ENCODE measurements at regions not wholly inside any gene's neighbourhood (a gene's known extent, or its start where the extent isn't known, plus 50 kb on each side); places are given as distances from the start of the nearest gene placed in this dataset.

DNA sequence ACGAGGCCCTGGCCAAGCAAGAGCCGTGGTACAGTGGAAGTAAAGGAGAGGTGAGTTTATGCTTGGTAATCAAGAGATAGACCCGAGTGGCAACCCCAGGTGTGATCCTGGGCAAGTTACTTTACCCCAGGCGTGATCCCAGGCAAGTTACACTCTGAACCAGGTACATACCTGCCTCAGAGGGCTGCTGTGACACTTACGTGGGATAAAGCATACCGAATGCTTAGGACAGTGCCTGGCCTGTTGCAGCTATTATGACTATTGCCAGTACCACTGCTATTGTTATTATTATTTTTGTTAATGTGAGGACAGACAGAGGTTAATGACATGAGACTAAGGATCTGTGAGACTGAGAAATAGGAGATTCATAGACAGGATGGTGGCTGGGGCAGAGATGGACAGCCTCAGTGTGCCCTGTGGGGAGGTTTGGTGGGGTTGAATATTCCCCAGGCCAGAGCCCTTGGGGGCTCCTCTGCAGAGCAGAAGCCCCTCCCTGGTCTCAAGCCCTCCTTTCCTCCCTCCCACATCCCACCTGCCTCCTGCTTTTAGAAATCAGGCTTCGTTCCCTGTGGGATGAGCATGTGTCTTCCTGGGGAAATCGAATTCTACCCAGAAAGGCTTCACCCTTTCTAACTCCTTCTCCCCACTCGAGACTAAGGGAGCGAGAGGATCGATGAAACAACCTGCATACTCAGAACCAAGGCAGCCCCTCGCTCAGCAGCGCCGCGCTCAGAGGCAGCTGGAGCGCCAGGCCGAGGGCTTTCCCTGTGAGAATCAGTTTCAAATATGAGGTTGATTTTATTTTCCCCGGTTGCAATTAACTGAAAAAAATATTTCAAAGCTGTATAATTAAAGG lies 62.0 kb upstream of the SIX3 start:
- Histone ChIP-seq H3K27ac (ENCODE audit: extremely low read length, insufficient read depth, low read length) (no peak overlapping the region), H3K4me2 (ENCODE audit: low read depth, low read length) (no peak overlapping the region), H3K4me1 (ENCODE audit: insufficient read depth, low read length) (no peaks in the 10 kb centered on the region), H3K9ac (ENCODE audit: insufficient read depth, low read depth, low read length) (no peak overlapping the region), H2AFZ (ENCODE audit: low read length) (no peak overlapping the region), H3K36me3 (replicated peaks in 1 of 2; ENCODE audit: control insufficient read depth in 1 of 2, insufficient read depth in 2 of 2, low read length in 2 of 2) (no peaks in the 10 kb centered on the region), H3K9me3 (ENCODE audit: low read length) (peaks cover 19% of the 10 kb centered on the region), H3K79me2 (ENCODE audit: insufficient read depth, low read length) (no peaks in the 10 kb centered on the region), H4K20me1 (ENCODE audit: insufficient read depth, low read length) (no peaks in the 10 kb centered on the region), H3K27me3 (ENCODE audit: control insufficient read depth in 1 of 2, insufficient read depth in 2 of 2, low read length in 2 of 2) (peaks cover 0 to 60% of the 10 kb centered on the region in 2 experiments; a peak in 2 of 5 replicates), H3K4me3 (replicated peaks in 1 of 3; ENCODE audit: insufficient read depth in 1 of 3, low read depth in 2 of 3, low read length in 3 of 3) (no peak overlapping the region)
- no peak for FAIRE-seq
- WGBS (ENCODE audit: low lambda C conversion rate), result 32% methylated on average over 18 of the region's 18 CpGs
- no TSS peak for BruUV-seq (replicated peaks)
- ChIA-PET CTCF (ENCODE audit: low intra/inter-chr PET ratio, low total read pairs) (no interaction called here), POLR2A (no interaction called here)
- in situ Hi-C loops (cut with HindIII; ENCODE audit: extremely low pct_ligation_motif_present, low pct_unique_long_range_greater_than_20kb) (no loop called here), intact Hi-C loops (cut with micrococcal nuclease; ENCODE audit: unreplicated experiment) (no loop called here)
- no peak for ATAC-seq
- DNase-seq (ENCODE audit: low spot score), result no peak
- TF ChIP-seq ZNF350 (CRISPR knock-in tag; IDR thresholded peaks at IDR 0.05; ENCODE audit: borderline replicate concordance, low read depth) (no peak), HCFC1 (IDR thresholded peaks at IDR 0.05; ENCODE audit: low read depth, low read length) (no peak), RBM39 (IDR thresholded peaks at IDR 0.05; ENCODE audit: low read depth, low read length, poor library complexity, severe bottlenecking) (no peak)

DNA sequence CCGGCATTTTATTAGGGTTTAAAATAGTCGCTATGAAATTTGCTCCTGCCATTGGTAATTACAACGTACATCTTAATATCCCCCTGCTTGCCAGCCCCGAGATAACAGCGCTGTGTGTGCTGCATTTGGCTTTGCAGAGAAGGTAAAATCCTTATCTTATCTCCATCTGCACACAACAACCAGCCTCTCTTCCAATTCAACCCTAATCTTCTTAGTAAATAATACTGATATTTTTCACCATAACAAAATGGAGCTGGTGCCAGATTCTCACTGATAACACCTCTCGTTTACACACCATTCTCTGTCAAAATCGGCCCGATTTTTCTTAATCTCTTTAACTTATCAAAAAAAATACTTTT lies 61.4 kb upstream of the SIX3 start:
- H3K36me3 ChIP-seq (replicated peaks in 1 of 2; ENCODE audit: control insufficient read depth in 1 of 2, insufficient read depth in 2 of 2, low read length in 2 of 2), result no peaks in the 10 kb centered on the region
- no TSS peak for BruUV-seq (replicated peaks)
- no peak overlapping the region for H3K4me3 ChIP-seq (replicated peaks in 1 of 3; ENCODE audit: insufficient read depth in 1 of 3, low read depth in 2 of 3, low read length in 3 of 3)
- ATAC-seq, result no peak
- in situ Hi-C loops (cut with HindIII; ENCODE audit: extremely low pct_ligation_motif_present, low pct_unique_long_range_greater_than_20kb) (no loop called here), intact Hi-C loops (cut with micrococcal nuclease; ENCODE audit: unreplicated experiment) (no loop called here)
- H3K4me1 ChIP-seq (ENCODE audit: insufficient read depth, low read length), result no peaks in the 10 kb centered on the region
- no peak overlapping the region for H3K4me2 ChIP-seq (ENCODE audit: low read depth, low read length)
- no peak overlapping the region for H3K27ac ChIP-seq (ENCODE audit: extremely low read length, insufficient read depth, low read length)
- no peak for DNase-seq (ENCODE audit: low spot score)
- 5% methylated on average over 8 of the region's 8 CpGs for WGBS (ENCODE audit: low lambda C conversion rate)
- peaks cover 0 to 63% of the 10 kb centered on the region in 2 experiments; a peak in 2 of 5 replicates for H3K27me3 ChIP-seq (ENCODE audit: control insufficient read depth in 1 of 2, insufficient read depth in 2 of 2, low read length in 2 of 2)
- FAIRE-seq, result no peak
- CTCF ChIA-PET (ENCODE audit: low intra/inter-chr PET ratio, low total read pairs), result no interaction called here
- no peaks in the 10 kb centered on the region for H4K20me1 ChIP-seq (ENCODE audit: insufficient read depth, low read length)
- H3K79me2 ChIP-seq (ENCODE audit: insufficient read depth, low read length), result no peaks in the 10 kb centered on the region
- no peak overlapping the region for H3K9ac ChIP-seq (ENCODE audit: insufficient read depth, low read depth, low read length)
- H2AFZ ChIP-seq (ENCODE audit: low read length), result no peak overlapping the region
- H3K9me3 ChIP-seq (ENCODE audit: low read length), result peaks cover 12% of the 10 kb centered on the region
- POLR2A ChIA-PET, result no interaction called here
- TF ChIP-seq ZNF468 (CRISPR knock-in tag; IDR thresholded peaks at IDR 0.05) (no peak), FIP1L1 (IDR thresholded peaks at IDR 0.05; ENCODE audit: borderline replicate concordance, insufficient read depth, low read depth, low read length) (no peak), KDM3A (CRISPR knock-in tag; IDR thresholded peaks at IDR 0.05; ENCODE audit: low read depth) (no peak), ZNF749 (CRISPR knock-in tag; IDR thresholded peaks at IDR 0.05; ENCODE audit: borderline replicate concordance) (no peak), KLF13 (CRISPR knock-in tag; IDR thresholded peaks at IDR 0.05) (no peak), CREM (IDR thresholded peaks at IDR 0.05) (no peak), CREM (CRISPR knock-in tag; IDR thresholded peaks at IDR 0.05) (no peak), RBFOX2 (IDR thresholded peaks at IDR 0.05; ENCODE audit: low read depth, low read length) (no peak), ZNF44 (CRISPR knock-in tag; IDR thresholded peaks at IDR 0.05) (no peak), FOXC1 (CRISPR knock-in tag; IDR thresholded peaks at IDR 0.05; ENCODE audit: borderline replicate concordance) (no peak), FOXK2 (IDR thresholded peaks at IDR 0.05) (no peak), SNAPC2 (CRISPR knock-in tag; IDR thresholded peaks at IDR 0.05) (no peak), PRPF4 (IDR thresholded peaks at IDR 0.05; ENCODE audit: low read depth, low read length, poor library complexity, severe bottlenecking) (no peak), BRD4 (CRISPR knock-in tag; IDR thresholded peaks at IDR 0.05) (no peak), ZNF775 (CRISPR knock-in tag; IDR thresholded peaks at IDR 0.05; ENCODE audit: borderline replicate concordance) (no peak), ZNF839 (CRISPR knock-in tag; IDR thresholded peaks at IDR 0.05; ENCODE audit: borderline replicate concordance) (no peak)
- TF ChIP-seq, protein P1, sequence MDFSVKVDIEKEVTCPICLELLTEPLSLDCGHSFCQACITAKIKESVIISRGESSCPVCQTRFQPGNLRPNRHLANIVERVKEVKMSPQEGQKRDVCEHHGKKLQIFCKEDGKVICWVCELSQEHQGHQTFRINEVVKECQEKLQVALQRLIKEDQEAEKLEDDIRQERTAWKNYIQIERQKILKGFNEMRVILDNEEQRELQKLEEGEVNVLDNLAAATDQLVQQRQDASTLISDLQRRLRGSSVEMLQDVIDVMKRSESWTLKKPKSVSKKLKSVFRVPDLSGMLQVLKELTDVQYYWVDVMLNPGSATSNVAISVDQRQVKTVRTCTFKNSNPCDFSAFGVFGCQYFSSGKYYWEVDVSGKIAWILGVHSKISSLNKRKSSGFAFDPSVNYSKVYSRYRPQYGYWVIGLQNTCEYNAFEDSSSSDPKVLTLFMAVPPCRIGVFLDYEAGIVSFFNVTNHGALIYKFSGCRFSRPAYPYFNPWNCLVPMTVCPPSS (IDR thresholded peaks at IDR 0.05), result no peak
